ENCODE measurements at regions not wholly inside any gene's neighbourhood (a gene's known extent, or its start where the extent isn't known, plus 50 kb on each side); places are given as distances from the start of the nearest gene placed in this dataset.

- DNase-seq: no peak
- WGBS, 2 donors: 13 to 55% methylated on average over 2 of the region's 2 CpGs
These were observed 219.5 kb upstream of the TANK start for GRCh38 chr2:160940699-160941098.

GRCh38 chr2:160941290-160941846 is 218.9 kb upstream of the TANK start:
- Histone ChIP-seq H3K4me3 (no peak overlapping the region), H3K36me3 (no peaks in the 10 kb centered on the region), H3K27ac (no peak overlapping the region), H3K27me3 (no peaks in the 10 kb centered on the region), H3K4me1 (no peaks in the 10 kb centered on the region), H3K9me3 (no peaks in the 10 kb centered on the region)
- DNase-seq: no peak
- WGBS, 2 donors: 28 to 72% methylated on average over 1 of the region's 1 CpG
- TF ChIP-seq POLR2AphosphoS5 (IDR thresholded peaks at IDR 0.05): no peak
- no peak for TF ChIP-seq CTCF (IDR thresholded peaks at IDR 0.05)
- no peak for TF ChIP-seq POLR2A (IDR thresholded peaks at IDR 0.05)
- TF ChIP-seq EP300 (IDR thresholded peaks at IDR 0.05): no peak
- intact Hi-C loops (cut with DNase I): no loop called here

More at GRCh38 chr2:160940699-160941098, 219.5 kb upstream of the TANK start:
- H3K4me3 ChIP-seq: no peak overlapping the region
- no peak for TF ChIP-seq EP300 (IDR thresholded peaks at IDR 0.05)
- TF ChIP-seq POLR2A (IDR thresholded peaks at IDR 0.05): no peak
- TF ChIP-seq POLR2AphosphoS5 (IDR thresholded peaks at IDR 0.05): no peak
- no peak for TF ChIP-seq CTCF (IDR thresholded peaks at IDR 0.05)
- no peaks in the 10 kb centered on the region for H3K27me3 ChIP-seq
- H3K9me3 ChIP-seq: no peaks in the 10 kb centered on the region
- H3K27ac ChIP-seq: no peak overlapping the region
- intact Hi-C loops (cut with DNase I): no loop called here
- no peaks in the 10 kb centered on the region for H3K4me1 ChIP-seq
- H3K36me3 ChIP-seq: no peaks in the 10 kb centered on the region

GRCh38 chr2:160942476-160943142 is 217.6 kb upstream of the TANK start:
- intact Hi-C loops (cut with DNase I): no loop called here
- Histone ChIP-seq H3K27me3 (no peaks in the 10 kb centered on the region), H3K4me3 (no peak overlapping the region), H3K27ac (no peak overlapping the region), H3K4me1 (no peaks in the 10 kb centered on the region), H3K36me3 (no peaks in the 10 kb centered on the region), H3K9me3 (no peaks in the 10 kb centered on the region)
- 88 to 90% methylated on average over 10 of the region's 10 CpGs for WGBS, 2 donors
- DNase-seq: no peak
- no peak for TF ChIP-seq EP300 (IDR thresholded peaks at IDR 0.05)
- TF ChIP-seq POLR2AphosphoS5 (IDR thresholded peaks at IDR 0.05): no peak
- no peak for TF ChIP-seq POLR2A (IDR thresholded peaks at IDR 0.05)
- no peak for TF ChIP-seq CTCF (IDR thresholded peaks at IDR 0.05)

- no peak for TF ChIP-seq EP300 (IDR thresholded peaks at IDR 0.05)
- TF ChIP-seq CTCF (IDR thresholded peaks at IDR 0.05): no peak
- TF ChIP-seq POLR2AphosphoS5 (IDR thresholded peaks at IDR 0.05): no peak
- no peak for TF ChIP-seq POLR2A (IDR thresholded peaks at IDR 0.05)
- H3K4me3 ChIP-seq: no peak overlapping the region
- no peaks in the 10 kb centered on the region for H3K36me3 ChIP-seq
- WGBS, 2 donors: 95 to 97% methylated on average over 3 of the region's 3 CpGs
- H3K4me1 ChIP-seq: no peaks in the 10 kb centered on the region
- no peaks in the 10 kb centered on the region for H3K9me3 ChIP-seq
- no peaks in the 10 kb centered on the region for H3K27me3 ChIP-seq
- intact Hi-C loops (cut with DNase I): no loop called here
- no peak for DNase-seq
- no peak overlapping the region for H3K27ac ChIP-seq
These were observed 216.8 kb upstream of the TANK start for GRCh38 chr2:160943414-160943813.
